ENCODE measurements at regions not wholly inside any gene's neighbourhood (a gene's known extent, or its start where the extent isn't known, plus 50 kb on each side); places are given as distances from the start of the nearest gene placed in this dataset.

- Mint-ChIP-seq H3K36me3 (ENCODE audit: insufficient read depth, unreplicated experiment) (no peaks in the 10 kb centered on the region), H3K4me1 (ENCODE audit: low read depth, unreplicated experiment) (peaks cover 8% of the 10 kb centered on the region), H3K9me3 (ENCODE audit: low read depth, unreplicated experiment) (no peaks in the 10 kb centered on the region), H3K27me3 (ENCODE audit: unreplicated experiment) (no peaks in the 10 kb centered on the region), H3K27ac (ENCODE audit: unreplicated experiment) (no peak overlapping the region), H3K4me3 (ENCODE audit: low read depth, unreplicated experiment) (no peak overlapping the region)
- BruUV-seq (replicated peaks) = no TSS peak
- TF ChIP-seq CTCF (IDR thresholded peaks at IDR 0.05; ENCODE audit: unreplicated experiment) = no peak
- no peak for DNase-seq
- CTCF ChIA-PET = no interaction called here
- intact Hi-C loops (cut with micrococcal nuclease; ENCODE audit: unreplicated experiment) = no loop called here
These were observed 136.9 kb upstream of the ERRFI1 start for GRCh38 chr1:8163039-8163438.

GRCh38 chr1:8162168-8162567 is 136.1 kb upstream of the ERRFI1 start:
- CTCF ChIA-PET = no interaction called here
- peaks cover 4% of the 10 kb centered on the region for H3K9me3 Mint-ChIP-seq (ENCODE audit: low read depth, unreplicated experiment)
- H3K36me3 Mint-ChIP-seq (ENCODE audit: insufficient read depth, unreplicated experiment) = no peaks in the 10 kb centered on the region
- no peak overlapping the region for H3K4me3 Mint-ChIP-seq (ENCODE audit: low read depth, unreplicated experiment)
- DNase-seq = no peak
- H3K4me1 Mint-ChIP-seq (ENCODE audit: low read depth, unreplicated experiment) = peaks cover 8% of the 10 kb centered on the region
- intact Hi-C loops (cut with micrococcal nuclease; ENCODE audit: unreplicated experiment) = no loop called here
- H3K27ac Mint-ChIP-seq (ENCODE audit: unreplicated experiment) = peak overlapping the region; percentile 38
- no TSS peak for BruUV-seq (replicated peaks)
- TF ChIP-seq CTCF (IDR thresholded peaks at IDR 0.05; ENCODE audit: unreplicated experiment) = no peak
- H3K27me3 Mint-ChIP-seq (ENCODE audit: unreplicated experiment) = no peaks in the 10 kb centered on the region

GRCh38 chr1:8161546-8162105 is 135.5 kb upstream of the ERRFI1 start:
- intact Hi-C loops (cut with micrococcal nuclease; ENCODE audit: unreplicated experiment) = no loop called here
- Mint-ChIP-seq H3K36me3 (ENCODE audit: insufficient read depth, unreplicated experiment) (no peaks in the 10 kb centered on the region), H3K4me1 (ENCODE audit: low read depth, unreplicated experiment) (peaks cover 8% of the 10 kb centered on the region), H3K27ac (ENCODE audit: unreplicated experiment) (peak overlapping the region; percentile 38), H3K9me3 (ENCODE audit: low read depth, unreplicated experiment) (peaks cover 4% of the 10 kb centered on the region), H3K27me3 (ENCODE audit: unreplicated experiment) (no peaks in the 10 kb centered on the region), H3K4me3 (ENCODE audit: low read depth, unreplicated experiment) (no peak overlapping the region)
- CTCF ChIA-PET = no interaction called here
- no peak for DNase-seq
- no peak for TF ChIP-seq CTCF (IDR thresholded peaks at IDR 0.05; ENCODE audit: unreplicated experiment)
- no TSS peak for BruUV-seq (replicated peaks)

- Mint-ChIP-seq H3K9me3 (ENCODE audit: low read depth, unreplicated experiment) (peaks cover 4% of the 10 kb centered on the region), H3K4me1 (ENCODE audit: low read depth, unreplicated experiment) (peaks cover 23% of the 10 kb centered on the region), H3K27ac (ENCODE audit: unreplicated experiment) (no peak overlapping the region), H3K36me3 (ENCODE audit: insufficient read depth, unreplicated experiment) (peaks cover 9% of the 10 kb centered on the region), H3K4me3 (ENCODE audit: low read depth, unreplicated experiment) (no peak overlapping the region), H3K27me3 (ENCODE audit: unreplicated experiment) (no peaks in the 10 kb centered on the region)
- no peak for DNase-seq
- no TSS peak for BruUV-seq (replicated peaks)
- no peak for TF ChIP-seq CTCF (IDR thresholded peaks at IDR 0.05; ENCODE audit: unreplicated experiment)
- CTCF ChIA-PET = interaction anchor here (0.6 kb wide), 1 partner anchor 62 kb away, joined by 5 read pairs; no protein-coding TSS in a partner anchor
- intact Hi-C loops (cut with micrococcal nuclease; ENCODE audit: unreplicated experiment) = no loop called here
These were observed 133.4 kb upstream of the ERRFI1 start for GRCh38 chr1:8159470-8160024.

Measured in Calu3 (cell line).